IMR-90 (cell line): ENCODE measurements at regions not wholly inside any gene's neighbourhood (a gene's known extent, or its start where the extent isn't known, plus 50 kb on each side); places are given as distances from the start of the nearest gene placed in this dataset.

Experiments used
- ATAC-seq: fragments of 200-7000 bp; cut with Tn5 transposase; 2 replicates; pipeline ENCODE4 v1.9.1; 2020; ENCODE audit warnings: low read depth, mild to moderate bottlenecking, moderate library complexity
- BruUV-seq: library from RNA; stranded (reverse); fragments of 400-500 nt; replicated peaks from 2 replicates; lab custom pipeline; 2021; lab: Mats Ljungman, UMichigan
- CTCF ChIA-PET: fragments of 300-600 bp; formaldehyde crosslinking; extraction: SDS; loops from one replicate; lab custom pipeline; 2021; ENCODE audit warnings: antibody characterized with exemption; lab: Yijun Ruan, JAX
- POLR2A ChIA-PET: fragments of 300-600 bp; sonication (Branson Sonifier 250); formaldehyde crosslinking; loops from one replicate; lab custom pipeline; 2022; ENCODE audit warnings: antibody characterized with exemption; ENCODE audit not compliant: unreplicated experiment; lab: Charles Lee
- DNase-seq: peaks from one replicate; pipeline ENCODE4 v3.0.0; 2013
- H2AFZ ChIP-seq: replicated peaks from 2 replicates; pipeline ENCODE3; 2013; ENCODE audit warnings: low read length, mild to moderate bottlenecking; ENCODE audit not compliant: poor library complexity
- H2AK5ac ChIP-seq: 2 replicates; pipeline ENCODE4 v1.6.1; 2013; ENCODE audit warnings: low read depth, low read length, inconsistent platforms
- H2AK9ac ChIP-seq: replicated peaks from 2 replicates; pipeline ENCODE3; 2013; ENCODE audit warnings: mild to moderate bottlenecking, low read depth, low read length, moderate library complexity; ENCODE audit not compliant: poor library complexity
- H2BK120ac ChIP-seq: 2 replicates; pipeline ENCODE4 v1.6.1; 2013; ENCODE audit warnings: low read depth, low read length, inconsistent platforms
- H2BK15ac ChIP-seq: 3 replicates; pipeline ENCODE4 v1.6.1; 2013; ENCODE audit warnings: low read depth, low read length, inconsistent platforms
- H2BK20ac ChIP-seq: 2 replicates; pipeline ENCODE4 v1.6.1; 2013; ENCODE audit warnings: low read depth, mild to moderate bottlenecking, inconsistent platforms, low read length, moderate library complexity
- H2BK5ac ChIP-seq: 2 replicates; pipeline ENCODE4 v1.6.1; 2013; ENCODE audit warnings: mild to moderate bottlenecking, low read depth, low read length, inconsistent platforms; ENCODE audit not compliant: poor library complexity, severe bottlenecking
- H3K14ac ChIP-seq: replicated peaks from 2 replicates; pipeline ENCODE4 v1.6.1; 2013; ENCODE audit warnings: low read depth, low read length, inconsistent platforms
- H3K18ac ChIP-seq: 2 replicates; pipeline ENCODE4 v1.6.1; 2013; ENCODE audit warnings: low read depth, low read length, control low read depth
- H3K23ac ChIP-seq: 2 replicates; pipeline ENCODE4 v1.6.1; 2013; ENCODE audit warnings: low read depth, low read length, inconsistent platforms
- H3K27ac ChIP-seq: 2 replicates; pipeline ENCODE4 v1.5.1; 2013; ENCODE audit warnings: mild to moderate bottlenecking, control low read depth, low read length; ENCODE audit not compliant: insufficient read depth
- H3K27me3 ChIP-seq: 2 replicates; pipeline ENCODE4 v1.6.1; 2013; ENCODE audit warnings: low read length; ENCODE audit not compliant: control insufficient read depth, insufficient read depth
- H3K36me3 ChIP-seq: 2 replicates; pipeline ENCODE4 v1.6.1; 2013; ENCODE audit warnings: low read length, mixed read lengths; ENCODE audit not compliant: control insufficient read depth, insufficient read depth
- H3K4ac ChIP-seq: 2 replicates; pipeline ENCODE4 v1.6.1; 2013; ENCODE audit warnings: low read depth, low read length, inconsistent platforms
- H3K4me1 ChIP-seq: 2 replicates; pipeline ENCODE4 v1.6.1; 2013; ENCODE audit warnings: low read length, mixed read lengths; ENCODE audit not compliant: control insufficient read depth, insufficient read depth
- H3K4me2 ChIP-seq: 2 replicates; pipeline ENCODE4 v1.6.1; 2013; ENCODE audit warnings: low read depth, mild to moderate bottlenecking, control low read depth, low read length, moderate library complexity
- H3K4me3 ChIP-seq: 2 replicates; pipeline ENCODE4 v1.5.1; 2013; ENCODE audit warnings: low read depth, mild to moderate bottlenecking, control low read depth, low read length, moderate library complexity; ENCODE audit not compliant: insufficient read depth
- H3K56ac ChIP-seq: 2 replicates; pipeline ENCODE4 v1.6.1; 2013; ENCODE audit warnings: low read length, inconsistent platforms; ENCODE audit not compliant: insufficient read depth; ENCODE audit errors: extremely low read depth
- H3K79me1 ChIP-seq, 2 experiments: 2 replicates each; pipeline ENCODE4 v1.6.1; 2013; ENCODE audit warnings: low read length in 2 of 2, inconsistent platforms in 1 of 2, low read depth in 1 of 2
- H3K9ac ChIP-seq: 2 replicates; pipeline ENCODE4 v1.6.1; 2013; ENCODE audit warnings: low read depth, low read length, control low read depth
- H3K9me1 ChIP-seq: 2 replicates; pipeline ENCODE4 v1.6.1; 2013; ENCODE audit warnings: low read length, inconsistent platforms; ENCODE audit not compliant: insufficient read depth
- H3K9me3 ChIP-seq: 2 replicates; pipeline ENCODE4 v1.6.1; 2013; ENCODE audit warnings: low read length; ENCODE audit not compliant: control insufficient read depth, insufficient read depth
- H4K20me1 ChIP-seq: 2 replicates; pipeline ENCODE4 v1.6.1; 2013; ENCODE audit warnings: low read length, inconsistent platforms; ENCODE audit not compliant: insufficient read depth
- H4K5ac ChIP-seq: 2 replicates; pipeline ENCODE4 v1.6.1; 2013; ENCODE audit warnings: mild to moderate bottlenecking, low read depth, low read length, control low read depth
- H4K8ac ChIP-seq, 2 experiments: 2 replicates each; pipeline ENCODE4 v1.6.1; 2013; ENCODE audit warnings: low read depth in 2 of 2, low read length in 2 of 2, control low read depth in 1 of 2, inconsistent platforms in 1 of 2
- H4K91ac ChIP-seq: 2 replicates; pipeline ENCODE4 v1.6.1; 2013; ENCODE audit warnings: low read depth, low read length, inconsistent platforms; ENCODE audit not compliant: insufficient read depth
- BHLHE40 ChIP-seq: fragments of 150-350 bp; IDR thresholded peaks from 2 replicates; pipeline ENCODE4 v1.6.1; 2016; ENCODE audit warnings: mild to moderate bottlenecking, low read depth, low read length
- CTCF ChIP-seq: conservative IDR thresholded peaks from 2 replicates; pipeline ENCODE4 v1.5.1; 2012; ENCODE audit warnings: mild to moderate bottlenecking, low read depth, low read length, improper control_type of control experiment
- POLR2A ChIP-seq: IDR thresholded peaks from 2 replicates; pipeline ENCODE4 v1.6.1; 2012; ENCODE audit warnings: mild to moderate bottlenecking, low read depth, low read length
- RCOR1 ChIP-seq: IDR thresholded peaks from 2 replicates; pipeline ENCODE4 v1.6.1; 2012; ENCODE audit warnings: mild to moderate bottlenecking, low read length, improper control_type of control experiment; ENCODE audit not compliant: insufficient replicate concordance
- RFX5 ChIP-seq: IDR thresholded peaks from 2 replicates; pipeline ENCODE4 v1.8.0; 2012; ENCODE audit warnings: low read depth, mild to moderate bottlenecking, low read length, moderate library complexity
- SMC3 ChIP-seq: fragments of 150-350 bp; IDR thresholded peaks from 2 replicates; pipeline ENCODE4 v1.6.1; 2016; ENCODE audit warnings: low read depth, mild to moderate bottlenecking, antibody characterized with exemption, low read length, moderate library complexity
- WGBS, 2 experiments: methylation state at CpG; one replicate each; pipeline versions ENCODE4 v1.1.5 to v1.1.7; 2013; ENCODE audit warnings: missing lambda C conversion rate in 2 of 2; ENCODE audit not compliant: insufficient read length in 1 of 2; ENCODE audit errors: extremely low coverage in 2 of 2; 5-methylcytosine and 5-hydroxymethylcytosine counted together
- dilution Hi-C: fragments of 300-500 bp; cut with HindIII; formaldehyde crosslinking; loops from one replicate; pipeline ENCODE4 v1.14.3; 2018; ENCODE audit warnings: low sequenced_read_pairs; ENCODE audit not compliant: unreplicated experiment
- in situ Hi-C: fragments of 300-500 bp; cut with MboI; formaldehyde crosslinking; loops from 3 replicates; pipeline ENCODE4 v1.14.3; 2019; ENCODE audit warnings: low sequenced_read_pairs, inconsistent platforms, mixed read lengths
- intact Hi-C: fragments of 100-400 bp; cut with micrococcal nuclease; formaldehyde crosslinking; loops from 2 replicates; pipeline ENCODE4 v1.10.0; 2022

GRCh38 chr12:90260136-90260535 lies 551.5 kb upstream of the ATP2B1 start:
- H3K18ac ChIP-seq: no peak overlapping the region
- intact Hi-C loops: no loop called here
- ATAC-seq (no peak), DNase-seq (no peak)
- H3K36me3 ChIP-seq: no peaks in the 10 kb centered on the region
- TF ChIP-seq RCOR1 (no peak), RFX5 (no peak), BHLHE40 (no peak), POLR2A (no peak), CTCF (no peak), SMC3 (no peak)
- peak overlapping the region; percentile 2; the same call in 1 of the 2 replicates for H3K14ac ChIP-seq
- no CpG with 5 or more reads among the region's 1 CpG for WGBS, 2 experiments
- no peaks in the 10 kb centered on the region; the same call in 1 of the 2 replicates for H3K9me1 ChIP-seq
- dilution Hi-C loops: no loop called here
- ChIA-PET POLR2A (no interaction called here), CTCF (interaction anchor here (0.6 kb wide), 1 partner anchor 710 kb away, joined by 3 read pairs; no protein-coding TSS in a partner anchor)
- no peak overlapping the region for H4K5ac ChIP-seq
- no peak overlapping the region; the same call in 2 of the 3 replicates for H2BK15ac ChIP-seq
- no peak overlapping the region; the same call in 1 of the 2 replicates for H2BK120ac ChIP-seq
- H3K9me3 ChIP-seq: no peaks in the 10 kb centered on the region
- no TSS peak for BruUV-seq
- no peak overlapping the region for H2BK5ac ChIP-seq
- no peaks in the 10 kb centered on the region for H3K79me1 ChIP-seq
- no peak overlapping the region for H4K8ac ChIP-seq
- H2AK9ac ChIP-seq: no peak overlapping the region
- no peak overlapping the region for H2AFZ ChIP-seq
- no peak overlapping the region for H4K91ac ChIP-seq
- H4K20me1 ChIP-seq: no peaks in the 10 kb centered on the region
- no peak overlapping the region for H3K4me3 ChIP-seq
- H3K56ac ChIP-seq: no peak overlapping the region; the same call in 1 of the 2 replicates
- no peaks in the 10 kb centered on the region for H3K27me3 ChIP-seq
- H3K4me2 ChIP-seq: no peak overlapping the region
- H2BK20ac ChIP-seq: peak overlapping the region; percentile 5; the same call in 1 of the 2 replicates
- no peak overlapping the region for H3K27ac ChIP-seq
- peaks cover 4% of the 10 kb centered on the region; the same call in 1 of the 2 replicates for H3K4me1 ChIP-seq
- H3K9ac ChIP-seq: no peak overlapping the region
- in situ Hi-C loops: no loop called here
- no peak overlapping the region for H3K23ac ChIP-seq
- H2AK5ac ChIP-seq: peak overlapping the region; percentile 21; the same call in 1 of the 2 replicates
- no peak overlapping the region for H3K4ac ChIP-seq
